HFF-Myc (cell line): ENCODE measurements at regions not wholly inside any gene's neighbourhood (a gene's known extent, or its start where the extent isn't known, plus 50 kb on each side); places are given as distances from the start of the nearest gene placed in this dataset.

Source experiments
- DNase-seq: peaks from one replicate; pipeline ENCODE4 v3.0.0-alpha.2; 2011; ENCODE audit warnings: low read depth; ENCODE audit errors: extremely low read depth
- H3K4me3 ChIP-seq: replicated peaks from 2 replicates; pipeline ENCODE4 v1.5.1; 2011; ENCODE audit warnings: low read depth, mild to moderate bottlenecking, control low read depth, low read length
- TF ChIP-seq, protein P1 (sequence below): IDR thresholded peaks from 2 replicates; pipeline ENCODE4 v1.5.1; 2012; ENCODE audit warnings: mild to moderate bottlenecking, low read depth, low read length, control low read depth; ENCODE audit errors: missing control alignments

DNA sequence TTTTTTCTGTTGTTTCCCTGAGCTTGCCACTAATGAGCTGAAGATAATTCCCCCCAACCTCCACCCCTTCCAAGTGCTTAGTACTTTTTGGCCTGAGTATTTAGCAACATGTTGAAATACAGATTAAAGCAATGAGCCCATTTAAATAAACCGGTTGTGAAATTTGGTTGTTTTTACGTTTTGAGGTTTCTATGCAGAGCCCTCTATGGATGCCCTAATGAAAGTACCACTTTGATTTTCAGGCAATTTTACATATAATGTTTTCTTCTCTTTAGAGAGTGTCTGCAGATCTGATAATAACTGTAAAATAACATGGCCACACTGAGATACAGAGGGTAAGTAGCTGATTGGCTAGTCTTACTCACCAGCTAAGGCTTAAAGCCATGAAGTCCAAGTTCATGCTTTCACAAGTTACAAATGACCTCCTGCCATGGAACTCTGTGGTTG, 139.4 kb upstream of the SLC7A14 start:
- TF ChIP-seq, protein P1, sequence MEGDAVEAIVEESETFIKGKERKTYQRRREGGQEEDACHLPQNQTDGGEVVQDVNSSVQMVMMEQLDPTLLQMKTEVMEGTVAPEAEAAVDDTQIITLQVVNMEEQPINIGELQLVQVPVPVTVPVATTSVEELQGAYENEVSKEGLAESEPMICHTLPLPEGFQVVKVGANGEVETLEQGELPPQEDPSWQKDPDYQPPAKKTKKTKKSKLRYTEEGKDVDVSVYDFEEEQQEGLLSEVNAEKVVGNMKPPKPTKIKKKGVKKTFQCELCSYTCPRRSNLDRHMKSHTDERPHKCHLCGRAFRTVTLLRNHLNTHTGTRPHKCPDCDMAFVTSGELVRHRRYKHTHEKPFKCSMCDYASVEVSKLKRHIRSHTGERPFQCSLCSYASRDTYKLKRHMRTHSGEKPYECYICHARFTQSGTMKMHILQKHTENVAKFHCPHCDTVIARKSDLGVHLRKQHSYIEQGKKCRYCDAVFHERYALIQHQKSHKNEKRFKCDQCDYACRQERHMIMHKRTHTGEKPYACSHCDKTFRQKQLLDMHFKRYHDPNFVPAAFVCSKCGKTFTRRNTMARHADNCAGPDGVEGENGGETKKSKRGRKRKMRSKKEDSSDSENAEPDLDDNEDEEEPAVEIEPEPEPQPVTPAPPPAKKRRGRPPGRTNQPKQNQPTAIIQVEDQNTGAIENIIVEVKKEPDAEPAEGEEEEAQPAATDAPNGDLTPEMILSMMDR: no peak
- H3K4me3 ChIP-seq: no peak overlapping the region
- no peak for DNase-seq

DNA sequence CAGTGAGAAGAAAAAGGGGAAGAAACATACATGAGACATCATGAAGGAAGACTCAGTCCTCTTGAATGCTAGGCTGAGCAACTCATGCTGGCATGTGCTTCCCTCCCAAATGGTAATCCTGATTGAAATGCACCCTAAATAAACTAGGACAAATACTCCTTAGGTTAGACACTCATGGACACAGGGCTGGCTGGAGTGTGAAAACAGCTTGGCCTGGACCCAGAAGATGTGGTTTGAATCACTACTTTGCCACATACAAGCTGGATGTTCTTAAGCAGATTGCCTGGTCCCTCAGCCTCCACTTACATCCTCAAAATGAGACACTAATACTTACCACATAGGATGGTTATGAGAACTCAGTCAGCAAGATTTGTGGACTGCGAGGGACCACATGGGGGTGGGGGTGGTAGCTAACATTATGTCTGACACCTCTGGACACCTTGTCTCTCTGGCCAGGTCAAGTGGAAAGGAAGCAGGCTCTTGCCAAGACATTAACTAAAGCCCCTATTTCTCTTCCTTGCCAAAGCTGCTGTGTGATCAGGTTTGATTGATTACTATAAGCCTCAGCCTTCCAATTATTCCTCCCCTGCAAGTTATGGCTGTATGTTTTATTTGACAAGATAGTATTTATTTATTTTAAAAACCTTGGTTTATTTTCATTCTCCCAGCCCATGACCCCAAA, 138.9 kb upstream of the SLC7A14 start:
- H3K4me3 ChIP-seq: no peak overlapping the region
- TF ChIP-seq, protein P1: no peak
- DNase-seq: no peak

DNA sequence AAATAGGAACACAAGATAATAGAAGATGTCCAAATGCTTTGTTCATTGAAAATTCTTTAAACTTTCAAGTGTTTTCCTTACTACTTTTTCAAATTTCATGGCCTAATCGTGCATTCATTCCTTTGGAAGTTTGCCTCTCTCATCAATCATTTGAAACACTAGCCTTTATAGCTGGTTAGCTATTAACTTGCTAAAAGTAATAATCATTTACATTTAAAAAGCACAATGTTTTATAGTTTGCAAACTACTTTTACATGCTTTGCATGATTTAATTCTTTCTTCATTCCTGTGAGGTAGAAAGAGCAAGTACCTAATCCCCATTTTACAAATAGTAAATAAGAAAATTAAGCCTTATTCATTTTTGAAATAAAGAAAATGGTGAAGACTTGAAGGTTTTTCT, 137.4 kb upstream of the SLC7A14 start:
- no peak for DNase-seq
- H3K4me3 ChIP-seq: no peak overlapping the region
- TF ChIP-seq, protein P1: no peak

DNA sequence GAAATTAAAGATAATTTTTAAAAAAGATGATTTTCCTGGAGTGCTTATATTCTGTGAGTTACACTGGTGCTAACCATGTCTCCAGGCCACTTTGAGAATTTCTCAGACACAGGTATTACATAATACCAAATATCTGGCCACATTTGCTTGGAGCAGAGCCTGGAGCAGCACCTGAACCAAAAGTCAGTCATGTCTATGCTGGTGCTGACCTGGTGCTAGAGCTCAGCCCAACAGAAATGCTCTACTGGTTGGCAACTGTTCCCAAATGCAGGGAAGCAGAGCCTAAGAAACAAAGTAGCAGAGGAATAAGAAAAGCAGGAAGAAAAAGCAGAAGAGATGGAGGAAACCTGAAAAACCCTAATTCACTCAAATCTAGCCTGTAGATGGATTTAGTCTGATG, 135.7 kb upstream of the SLC7A14 start:
- TF ChIP-seq, protein P1: no peak
- no peak for DNase-seq
- H3K4me3 ChIP-seq: no peak overlapping the region

DNA sequence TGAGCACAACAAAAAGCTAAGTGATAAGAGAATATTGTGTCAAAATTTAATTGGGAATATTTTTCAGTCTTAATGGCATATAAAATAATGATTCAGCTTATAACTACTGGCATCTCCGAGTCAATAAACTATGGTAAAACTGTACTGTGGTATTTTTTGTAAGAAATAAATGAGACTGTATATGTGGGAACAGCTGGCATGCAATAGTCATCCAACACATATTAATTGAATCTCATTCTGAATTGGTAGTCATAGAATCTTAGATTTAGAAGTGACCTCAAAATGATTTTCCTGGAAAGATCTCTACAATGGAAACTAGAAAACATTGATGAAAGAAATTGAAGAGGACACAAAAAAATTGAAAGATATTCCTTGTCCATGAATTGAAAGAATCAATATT, 133.4 kb upstream of the SLC7A14 start:
- DNase-seq: no peak
- no peak overlapping the region for H3K4me3 ChIP-seq
- TF ChIP-seq, protein P1: no peak

DNA sequence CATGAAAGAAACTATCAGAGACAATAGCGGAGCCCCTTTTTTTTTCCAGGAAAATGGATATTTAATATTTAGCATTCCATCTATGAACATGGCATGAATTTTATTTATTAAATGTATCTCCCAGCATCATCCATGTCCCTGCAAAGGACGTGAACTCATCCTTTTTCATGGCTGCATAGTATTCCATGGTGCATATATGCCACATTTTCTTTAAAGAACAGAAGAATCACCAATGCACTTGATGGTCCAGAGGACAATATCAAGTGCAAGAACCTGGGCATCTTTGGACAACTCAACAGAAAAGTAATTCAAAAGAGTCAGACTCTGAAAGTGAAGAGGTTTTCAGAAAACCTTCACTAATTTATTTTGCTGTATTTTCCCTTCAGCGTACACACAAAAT, 133.0 kb upstream of the SLC7A14 start:
- DNase-seq: no peak
- TF ChIP-seq, protein P1: no peak
- no peak overlapping the region for H3K4me3 ChIP-seq
